ENCODE measurements at regions not wholly inside any gene's neighbourhood (a gene's known extent, or its start where the extent isn't known, plus 50 kb on each side); places are given as distances from the start of the nearest gene placed in this dataset.
"Not testable (repeated sequence)": the region's sequence is repeated elsewhere in the genome, so short reads cannot be mapped to it uniquely, and the experiment has no call there.

GRCh38 chr10:8280946-8281345, 226.5 kb downstream of the GATA3 start:
- no peak for DNase-seq (ENCODE audit: low spot score)

GRCh38 chr10:8282340-8282739, 227.9 kb downstream of the GATA3 start:
- DNase-seq (ENCODE audit: low spot score) = no peak

DNA sequence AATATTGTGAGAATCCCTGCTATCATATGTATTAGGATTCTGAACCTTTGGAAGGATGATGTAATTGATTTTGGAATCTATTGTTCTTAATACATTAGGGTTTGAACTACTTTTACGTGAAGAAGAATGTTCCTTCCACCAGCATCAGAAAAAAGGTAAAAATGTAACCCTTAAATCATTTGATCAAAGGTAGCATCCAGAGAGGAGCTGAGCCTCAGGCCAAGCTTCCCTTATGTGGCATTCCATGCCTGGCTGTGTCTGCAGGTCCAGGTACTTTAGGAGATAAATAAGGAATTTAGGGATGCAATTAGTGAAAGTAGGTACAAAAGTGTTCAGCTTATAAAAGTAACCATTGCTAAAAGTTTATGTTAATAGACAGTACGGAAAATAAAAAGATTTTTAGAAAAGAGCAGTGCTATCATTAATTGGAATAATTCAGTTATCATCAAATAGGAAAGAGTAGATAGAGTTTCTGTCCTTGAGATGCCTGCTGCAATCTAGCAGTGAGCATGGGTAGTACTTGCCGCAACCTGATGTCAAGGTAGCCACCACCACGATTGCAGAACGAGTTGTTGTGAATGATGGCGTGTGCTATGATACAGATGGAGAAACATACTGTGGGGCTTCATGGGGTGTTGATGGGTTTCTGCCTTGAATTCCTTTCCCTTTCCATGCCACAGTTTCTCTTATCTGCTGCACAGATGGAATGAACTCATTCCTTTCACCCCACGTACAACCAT, 228.8 kb downstream of the GATA3 start:
- no peak for DNase-seq (ENCODE audit: low spot score)

GRCh38 chr10:8283986-8284385, 229.5 kb downstream of the GATA3 start:
- DNase-seq (ENCODE audit: low spot score) = no peak

- not testable (repeated sequence) for DNase-seq (ENCODE audit: low spot score)
These were observed 231.5 kb downstream of the GATA3 start for GRCh38 chr10:8285970-8286369.

GRCh38 chr10:8288600-8288999, 234.1 kb downstream of the GATA3 start:
- DNase-seq (ENCODE audit: low spot score) = no peak

GRCh38 chr10:8289186-8289924, 234.9 kb downstream of the GATA3 start:
- DNase-seq (ENCODE audit: low spot score) = no peak

GRCh38 chr10:8294779-8295178, 240.3 kb downstream of the GATA3 start:
- DNase-seq (ENCODE audit: low spot score) = no peak

DNA sequence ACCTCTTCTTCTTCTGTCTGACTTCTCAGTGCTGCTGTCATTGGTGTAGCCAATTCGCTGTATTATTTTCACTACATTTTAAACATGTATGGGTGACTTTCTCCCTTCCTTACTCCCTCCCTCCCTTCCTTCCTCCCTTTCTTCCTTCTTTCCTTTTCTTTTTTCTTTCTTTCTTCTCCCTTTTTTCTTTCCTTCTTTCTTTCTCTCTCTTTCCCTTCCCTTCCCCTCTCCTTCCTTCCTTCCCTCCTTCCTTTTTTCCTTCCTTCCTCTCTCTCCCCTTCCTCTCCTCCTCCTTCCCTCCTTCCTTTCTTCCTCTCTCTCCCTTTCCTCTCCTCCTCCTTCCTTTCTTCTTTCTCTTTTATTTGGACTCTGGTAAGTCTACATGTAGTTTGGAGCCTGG, 240.8 kb downstream of the GATA3 start:
- DNase-seq (ENCODE audit: low spot score) = no peak

DNA sequence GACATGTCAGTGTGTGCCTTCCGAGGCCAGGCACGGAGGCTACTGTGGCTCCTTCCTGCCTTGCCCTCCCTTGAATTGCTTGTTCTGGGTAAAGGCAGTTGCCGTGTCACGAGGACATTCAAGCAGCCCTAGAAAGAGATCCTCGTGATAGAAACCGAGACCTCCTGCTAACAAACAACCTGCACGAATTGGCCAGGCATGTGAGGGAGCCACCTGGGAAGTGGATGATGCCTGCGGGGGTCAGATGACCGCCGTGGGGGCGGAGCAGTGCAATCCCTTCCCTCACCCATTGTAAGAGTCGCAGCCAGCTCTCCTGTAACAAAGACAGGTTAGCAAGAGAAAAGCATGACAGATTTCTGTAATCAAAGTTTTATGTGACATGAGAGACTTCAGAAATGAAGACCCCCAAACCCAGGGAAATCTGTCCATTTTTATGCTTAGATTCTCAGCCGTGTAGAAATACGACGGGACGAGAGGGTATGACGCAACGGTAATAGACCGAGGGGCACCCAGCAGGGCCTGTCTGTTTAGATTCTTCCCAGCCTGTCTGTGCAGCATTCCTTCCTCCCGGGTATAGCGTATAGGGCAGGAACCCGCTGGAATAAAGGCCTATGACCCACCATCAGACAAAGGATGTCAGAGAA, 241.7 kb downstream of the GATA3 start:
- no peak for DNase-seq (ENCODE audit: low spot score)

- DNase-seq (ENCODE audit: low spot score) = no peak
These were observed 242.2 kb downstream of the GATA3 start for GRCh38 chr10:8296734-8297101.

- DNase-seq (ENCODE audit: low spot score) = no peak
These were observed 242.6 kb downstream of the GATA3 start for GRCh38 chr10:8297107-8297506.

DNA sequence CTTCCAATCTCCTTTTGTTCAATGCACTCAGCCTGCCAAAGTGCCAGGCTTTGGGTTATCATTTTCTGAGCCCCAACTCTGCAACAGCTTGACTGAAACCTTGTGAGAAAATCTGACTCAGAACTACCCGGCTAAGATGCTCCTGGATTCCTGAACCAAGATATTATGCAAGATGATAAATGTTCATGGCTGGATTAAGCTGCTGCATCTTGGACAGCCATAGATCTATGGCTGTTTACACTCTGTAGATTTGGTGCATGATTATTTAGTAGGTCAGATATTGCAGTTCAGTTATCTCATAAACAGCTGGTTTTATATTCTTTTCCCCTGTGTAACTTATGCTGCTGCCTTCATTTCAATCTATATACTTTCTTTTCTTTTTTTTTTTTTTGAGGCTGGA, 243.5 kb downstream of the GATA3 start:
- no peak for DNase-seq (ENCODE audit: low spot score)

GRCh38 chr10:8298896-8299570, 244.5 kb downstream of the GATA3 start:
- DNase-seq (ENCODE audit: low spot score) = no peak

DNA sequence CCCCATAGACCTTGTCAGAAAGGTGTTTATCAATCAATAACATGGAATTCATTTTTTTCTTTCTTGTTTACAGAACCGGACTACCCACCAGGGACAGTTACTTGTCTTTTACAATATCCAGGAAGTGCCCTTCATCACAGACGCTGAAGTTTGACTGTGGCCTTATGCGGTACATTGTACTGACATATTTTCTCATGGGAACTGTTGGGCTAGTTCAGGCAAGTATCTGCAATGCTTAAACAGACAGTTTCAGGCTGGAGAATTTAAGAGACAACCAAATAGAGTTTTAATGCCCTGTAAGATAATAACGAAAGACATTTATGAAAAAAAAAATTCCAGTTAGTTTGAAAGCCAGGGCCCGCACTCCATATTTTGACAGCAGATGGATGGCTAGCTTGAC, 246.4 kb downstream of the GATA3 start:
- no peak for DNase-seq (ENCODE audit: low spot score)

GRCh38 chr10:8301333-8301732, 246.8 kb downstream of the GATA3 start:
- DNase-seq (ENCODE audit: low spot score) = no peak

- DNase-seq (ENCODE audit: low spot score) = no peak
These were observed 247.3 kb downstream of the GATA3 start for GRCh38 chr10:8301831-8302230.

DNA sequence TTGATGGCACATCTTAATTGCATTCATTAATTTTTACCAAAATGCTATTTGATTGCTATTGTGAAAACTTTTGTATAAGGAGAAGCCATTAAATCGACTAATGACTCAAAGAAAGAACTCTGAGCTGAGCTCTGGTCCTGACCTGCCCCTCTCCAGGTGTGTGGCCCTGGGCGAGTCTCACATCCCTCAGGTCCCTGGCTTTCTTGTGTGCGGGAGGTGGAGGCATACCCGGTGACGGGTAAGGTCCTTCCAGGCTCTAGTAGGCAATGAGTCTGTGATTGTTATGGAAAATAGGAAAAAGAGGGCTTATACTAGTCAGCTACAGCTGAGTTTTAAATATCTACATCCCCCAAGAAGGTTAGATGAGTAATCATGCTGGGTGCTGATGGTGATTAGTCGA, 248.1 kb downstream of the GATA3 start:
- DNase-seq (ENCODE audit: low spot score) = no peak

- no peak for DNase-seq (ENCODE audit: low spot score)
These were observed 250.4 kb downstream of the GATA3 start for GRCh38 chr10:8304861-8305260.

- DNase-seq (ENCODE audit: low spot score) = no peak
These were observed 251.6 kb downstream of the GATA3 start for GRCh38 chr10:8305876-8306652.

- DNase-seq (ENCODE audit: low spot score) = no peak
These were observed 252.3 kb downstream of the GATA3 start for GRCh38 chr10:8306685-8307364.
